GM12891 (cell line): ENCODE measurements at regions not wholly inside any gene's neighbourhood (a gene's known extent, or its start where the extent isn't known, plus 50 kb on each side); places are given as distances from the start of the nearest gene placed in this dataset.

Source experiments
- DNase-seq: peaks from one replicate; pipeline ENCODE4 v3.0.0; 2011; ENCODE audit warnings: low spot score; ENCODE audit not compliant: insufficient read length
- FAIRE-seq: peaks from 2 replicates; lab custom pipeline; 2011; peaks lifted over from hg19 to GRCh38; lab: Jason Lieb, UNC
- PAX5 ChIP-seq: IDR thresholded peaks from 2 replicates; pipeline ENCODE4 v1.6.1; 2011; ENCODE audit warnings: low read length, moderate library complexity, mild to moderate bottlenecking; ENCODE audit not compliant: insufficient read depth, severe bottlenecking
- POLR2A ChIP-seq: IDR thresholded peaks from 2 replicates; pipeline ENCODE4 v1.6.1; 2011; ENCODE audit warnings: low read depth, low read length, control low read depth
- POLR2AphosphoS5 ChIP-seq: IDR thresholded peaks from 2 replicates; pipeline ENCODE4 v1.6.1; 2011; ENCODE audit warnings: low read depth, low read length, control low read depth
- POU2F2 ChIP-seq: IDR thresholded peaks from 2 replicates; pipeline ENCODE4 v1.6.1; 2011; ENCODE audit warnings: low read depth, mild to moderate bottlenecking, control low read depth, low read length, moderate library complexity
- SPI1 ChIP-seq: IDR thresholded peaks from 2 replicates; pipeline ENCODE4 v1.6.1; 2011; ENCODE audit warnings: low read depth, low read length, control low read depth
- TAF1 ChIP-seq: IDR thresholded peaks from 2 replicates; pipeline ENCODE4 v1.6.1; 2011; ENCODE audit warnings: low read depth, low read length, control low read depth

GRCh38 chr10:29127037-29127700, 161.7 kb upstream of the LYZL1 start:
- TF ChIP-seq POLR2A = no peak
- no peak for TF ChIP-seq TAF1
- no peak for TF ChIP-seq POU2F2
- TF ChIP-seq SPI1 = no peak
- no peak for TF ChIP-seq POLR2AphosphoS5
- TF ChIP-seq PAX5 = no peak
- FAIRE-seq (no peak), DNase-seq (no peak)

GRCh38 chr10:29127731-29128130, 161.1 kb upstream of the LYZL1 start:
- DNase-seq = no peak
- no peak for FAIRE-seq
- TF ChIP-seq POLR2A (no peak), PAX5 (no peak), TAF1 (no peak), SPI1 (no peak), POLR2AphosphoS5 (no peak), POU2F2 (no peak)

- DNase-seq (no peak), FAIRE-seq (no peak)
- TF ChIP-seq POU2F2 = no peak
- TF ChIP-seq POLR2AphosphoS5 = no peak
- TF ChIP-seq TAF1 = no peak
- TF ChIP-seq SPI1 = no peak
- TF ChIP-seq POLR2A = no peak
- TF ChIP-seq PAX5 = no peak
Observed at GRCh38 chr10:29130190-29130673, 158.6 kb upstream of the LYZL1 start.

- no peak for FAIRE-seq
- DNase-seq = no peak
- no peak for TF ChIP-seq POLR2AphosphoS5
- no peak for TF ChIP-seq PAX5
- TF ChIP-seq TAF1 = no peak
- no peak for TF ChIP-seq POU2F2
- TF ChIP-seq POLR2A = no peak
- no peak for TF ChIP-seq SPI1
Observed at GRCh38 chr10:29131952-29132547, 156.8 kb upstream of the LYZL1 start.

GRCh38 chr10:29132551-29133111, 156.2 kb upstream of the LYZL1 start:
- TF ChIP-seq PAX5 (no peak), POLR2AphosphoS5 (no peak), POLR2A (no peak), TAF1 (no peak), POU2F2 (no peak), SPI1 (no peak)
- no peak for DNase-seq
- FAIRE-seq = no peak

GRCh38 chr10:29135337-29135736, 153.5 kb upstream of the LYZL1 start:
- no peak for TF ChIP-seq SPI1
- TF ChIP-seq POLR2A = no peak
- TF ChIP-seq POU2F2 = no peak
- TF ChIP-seq POLR2AphosphoS5 = no peak
- FAIRE-seq = no peak
- DNase-seq = no peak

GRCh38 chr10:29136411-29136810, 152.5 kb upstream of the LYZL1 start:
- TF ChIP-seq SPI1 (no peak), POLR2A (no peak), POLR2AphosphoS5 (no peak), PAX5 (no peak), TAF1 (no peak), POU2F2 (no peak)
- DNase-seq (no peak), FAIRE-seq (no peak)

GRCh38 chr10:29140151-29140550, 148.7 kb upstream of the LYZL1 start:
- no peak for DNase-seq
- TF ChIP-seq SPI1 = no peak
- no peak for TF ChIP-seq POLR2AphosphoS5
- TF ChIP-seq POU2F2 = no peak
- no peak for FAIRE-seq

GRCh38 chr10:29140991-29141390, 147.9 kb upstream of the LYZL1 start:
- FAIRE-seq (no peak), DNase-seq (no peak)
- no peak for TF ChIP-seq PAX5
- no peak for TF ChIP-seq TAF1
- no peak for TF ChIP-seq POLR2A
- no peak for TF ChIP-seq POU2F2

GRCh38 chr10:29141761-29142160, 147.1 kb upstream of the LYZL1 start:
- DNase-seq (no peak), FAIRE-seq (no peak)
- TF ChIP-seq SPI1 (no peak), POU2F2 (no peak), POLR2A (no peak), PAX5 (no peak), POLR2AphosphoS5 (no peak), TAF1 (no peak)
